ENCODE measurements at regions not wholly inside any gene's neighbourhood (a gene's known extent, or its start where the extent isn't known, plus 50 kb on each side); places are given as distances from the start of the nearest gene placed in this dataset.
"Not testable (repeated sequence)": the region's sequence is repeated elsewhere in the genome, so short reads cannot be mapped to it uniquely, and the experiment has no call there.

DNA sequence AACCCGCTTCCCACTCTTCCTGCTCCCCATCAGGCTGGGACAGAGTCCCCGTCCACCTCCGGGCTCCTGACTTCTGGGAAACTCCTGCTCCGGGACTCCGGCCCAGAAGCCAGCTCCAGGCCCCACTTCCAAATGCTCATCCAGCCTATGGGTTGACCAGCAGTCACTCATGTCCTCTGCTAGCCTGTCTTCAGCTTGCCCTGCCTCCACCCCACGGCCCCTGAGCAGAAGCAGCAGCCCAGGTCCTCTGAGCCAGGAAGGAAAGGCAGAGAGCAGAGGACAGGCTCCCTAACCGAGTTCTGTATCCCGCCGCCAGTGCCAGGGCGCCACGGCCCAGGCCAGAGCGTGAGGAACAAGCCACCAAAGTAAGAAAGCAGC lies 86.4 kb upstream of the ID2 start:
- no peak for DNase-seq

DNA sequence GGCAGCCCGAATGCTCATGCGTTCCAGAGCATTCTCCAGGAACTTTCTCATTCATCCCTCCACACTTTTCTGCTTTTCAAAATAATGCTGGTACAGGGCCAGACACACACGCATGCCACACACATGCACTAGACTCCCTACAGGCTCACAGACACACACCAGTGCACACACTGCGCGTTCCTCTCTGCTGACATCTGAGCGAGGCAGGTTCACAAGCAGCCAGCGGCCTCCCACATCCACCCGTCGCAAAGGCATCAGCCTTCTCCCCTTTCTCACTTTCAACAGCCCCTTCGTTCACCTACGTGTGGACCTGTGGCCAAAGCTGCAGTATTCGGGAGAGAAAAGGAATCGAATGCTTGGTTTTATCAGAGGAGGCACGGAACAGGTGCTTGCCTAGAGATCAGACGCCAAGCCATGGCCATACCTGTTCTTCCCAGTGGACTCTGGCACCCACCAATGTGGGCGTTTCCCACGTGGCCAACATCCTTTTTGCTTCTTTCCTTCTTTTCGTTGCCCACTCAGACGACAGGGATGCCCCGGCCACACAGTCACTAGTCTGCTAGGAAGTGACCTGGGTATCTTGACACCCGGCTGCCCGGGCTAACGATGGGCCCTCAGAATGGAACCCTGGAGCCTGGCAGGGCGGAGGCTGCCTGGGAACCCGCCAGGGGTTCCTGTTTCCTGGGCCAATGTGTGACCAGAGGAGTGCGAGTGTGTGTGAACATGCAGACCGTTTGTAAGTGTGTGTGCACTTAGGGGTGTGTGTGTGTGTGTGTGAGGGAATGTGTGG lies 85.8 kb upstream of the ID2 start:
- DNase-seq: no peak

DNA sequence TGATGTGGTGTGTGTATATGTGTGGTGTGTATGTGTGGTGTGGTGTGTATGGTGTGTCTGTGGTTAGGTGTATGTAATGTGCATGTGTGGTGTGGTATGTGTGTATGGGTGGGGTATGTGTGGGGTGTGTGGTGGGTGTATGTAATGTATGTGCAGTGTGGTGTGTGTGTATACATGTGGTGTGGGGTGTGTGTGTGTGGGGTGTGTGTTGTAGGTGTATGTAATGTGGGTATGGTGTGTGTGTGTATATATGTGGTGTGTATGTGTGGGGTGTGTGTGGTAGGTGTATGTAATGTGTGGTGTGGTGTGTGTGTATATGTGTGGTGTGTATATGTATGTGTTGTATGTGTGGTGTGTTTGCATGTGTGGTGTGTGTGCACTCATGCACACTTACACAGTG lies 84.8 kb upstream of the ID2 start:
- DNase-seq: no peak

DNA sequence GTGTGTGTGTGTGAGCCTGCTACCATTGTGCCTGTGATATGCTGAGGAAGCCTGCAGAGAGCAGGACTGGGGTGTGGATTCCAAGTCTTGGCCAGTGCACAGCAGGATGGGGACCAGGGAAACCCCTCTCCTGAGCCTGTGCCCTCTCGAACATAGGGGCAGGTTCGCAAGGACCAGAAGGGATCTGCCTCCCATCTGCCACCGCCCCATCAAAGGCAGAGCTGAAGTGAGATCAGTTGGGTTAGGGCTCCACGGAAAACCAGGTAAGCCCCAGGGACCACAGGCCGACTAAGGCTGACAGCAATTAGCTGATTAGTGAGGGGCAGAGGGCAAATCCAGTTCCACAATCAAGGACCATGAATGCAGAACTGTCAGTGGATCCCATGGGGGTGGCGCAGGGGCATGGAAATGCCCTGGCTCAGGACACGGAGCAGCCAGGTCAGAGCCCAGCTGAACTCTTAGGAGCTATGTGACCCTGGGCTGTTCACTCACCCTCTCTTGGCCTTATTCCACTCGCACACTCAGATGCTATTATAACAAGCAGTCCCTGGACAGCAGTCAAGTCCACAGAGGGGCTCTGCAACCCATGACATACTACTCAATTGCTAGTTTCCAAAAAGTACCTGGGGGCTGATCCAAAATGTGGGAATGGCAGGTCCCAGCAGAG lies 84.2 kb upstream of the ID2 start:
- no peak for DNase-seq

DNA sequence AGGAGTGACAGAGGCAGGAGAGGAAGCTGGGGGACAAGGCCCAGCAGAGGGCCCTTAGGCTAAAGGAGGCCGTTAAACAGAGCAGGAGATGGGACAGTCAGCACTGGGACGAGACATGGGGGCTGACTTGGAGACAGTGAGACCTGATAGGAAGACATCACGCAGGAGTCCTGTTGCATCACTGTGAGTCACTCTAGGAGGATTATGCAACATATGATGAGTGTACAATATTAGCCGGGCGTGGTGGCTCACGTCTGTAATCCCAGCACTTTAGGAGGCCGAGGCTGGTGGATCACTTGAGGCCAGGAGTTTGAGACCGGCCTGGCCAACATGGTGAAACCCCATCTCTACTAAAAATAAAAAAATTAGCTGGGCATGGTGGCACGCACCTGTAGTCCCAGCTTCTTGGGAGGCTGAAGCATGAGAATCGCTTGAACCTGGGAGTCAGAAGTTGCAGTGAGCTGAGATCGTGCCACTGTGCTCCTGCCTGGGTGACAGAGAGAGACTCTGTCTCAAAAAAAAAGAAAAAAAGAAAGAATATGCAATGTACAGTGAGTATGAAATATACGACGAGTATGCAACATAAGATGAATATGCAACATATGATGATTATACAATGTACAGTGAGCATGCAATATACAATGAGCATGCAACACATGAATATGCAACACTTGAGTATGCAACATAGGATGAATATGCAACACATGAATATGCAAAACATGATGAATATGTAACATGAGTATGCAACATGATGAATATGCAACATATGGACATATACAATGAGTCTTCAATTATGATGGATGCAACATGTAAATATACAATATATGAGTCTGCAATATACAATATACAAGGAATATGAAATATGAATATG lies 83.3 kb upstream of the ID2 start:
- DNase-seq: peak; percentile 15

DNA sequence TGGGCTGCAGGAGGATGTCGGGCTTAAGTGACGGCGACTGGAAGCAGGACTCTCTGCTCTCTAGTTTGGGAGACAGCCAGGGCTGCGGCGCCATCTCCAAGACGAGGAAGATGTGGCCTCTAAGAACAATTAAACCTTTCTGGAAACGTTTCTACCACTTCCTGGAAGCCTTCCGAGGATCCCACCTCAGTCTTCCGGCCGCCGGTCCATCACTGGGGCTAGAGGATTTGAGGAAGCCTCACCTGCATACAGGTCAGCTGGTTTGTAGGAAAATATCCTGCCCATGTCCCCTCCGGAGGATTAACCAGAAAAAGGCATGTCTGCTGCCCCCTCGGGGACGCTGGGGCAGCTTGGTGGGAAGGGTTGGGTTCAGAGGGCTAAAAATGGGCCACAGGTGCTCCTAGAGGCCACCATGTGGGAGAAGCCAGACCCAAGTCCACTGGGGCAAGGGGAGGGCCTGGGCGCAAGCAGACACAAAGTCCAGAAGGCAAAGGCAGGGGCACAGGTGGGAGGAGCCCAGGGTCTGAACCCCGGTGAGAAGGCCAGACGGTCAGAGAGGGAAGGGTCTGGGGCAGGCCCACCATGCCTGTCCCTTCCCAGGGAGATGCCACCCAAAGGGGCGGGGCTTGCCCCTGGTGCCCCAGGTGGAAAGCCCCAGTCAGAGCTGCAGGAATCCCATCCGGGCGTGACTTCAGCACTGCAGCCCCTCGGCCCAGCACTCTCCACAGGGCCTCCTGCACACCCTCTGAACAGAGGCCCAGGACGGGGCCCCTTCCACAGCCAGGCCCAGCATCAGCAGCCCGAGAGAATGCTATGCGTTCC lies 82.2 kb upstream of the ID2 start:
- no peak for DNase-seq

DNA sequence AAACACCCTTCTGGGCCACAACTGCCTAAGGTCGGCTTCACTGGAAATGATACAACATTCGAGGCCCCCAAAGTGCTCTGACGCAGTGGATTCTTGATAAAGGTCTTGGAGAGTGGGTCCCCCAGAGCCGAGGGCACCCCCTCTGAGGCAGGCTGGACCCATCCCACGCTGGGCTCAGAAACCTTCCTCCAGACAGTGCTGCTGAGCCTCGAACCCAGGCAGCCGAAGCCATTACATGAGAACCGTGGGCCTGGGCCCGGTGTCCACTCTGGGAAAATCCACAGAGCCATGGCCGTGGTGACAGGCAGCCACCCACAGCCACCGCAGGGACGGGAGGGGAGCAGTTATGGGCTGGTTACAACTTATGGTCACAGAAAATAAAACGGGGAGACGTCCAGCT lies 81.4 kb upstream of the ID2 start:
- no peak for DNase-seq

DNA sequence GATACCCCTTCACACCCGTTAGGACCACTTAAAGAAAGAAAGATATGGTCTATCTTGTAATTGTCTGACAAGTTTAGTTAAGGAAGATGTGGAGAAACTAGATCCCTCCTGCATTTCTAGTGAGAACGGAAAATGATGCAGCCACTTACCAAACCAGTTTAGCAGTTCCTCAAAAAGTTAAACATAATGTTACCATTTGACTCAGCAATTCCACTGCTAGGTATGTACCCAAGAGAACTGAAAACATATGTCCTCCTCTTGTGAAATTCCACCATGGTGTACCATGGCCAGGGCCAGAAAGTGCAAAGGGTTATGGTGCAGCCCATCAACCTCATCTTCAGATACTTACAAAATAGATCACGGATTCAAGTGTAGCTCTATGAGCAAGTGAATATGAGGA lies 79.0 kb upstream of the ID2 start:
- DNase-seq: peak; percentile 71

DNA sequence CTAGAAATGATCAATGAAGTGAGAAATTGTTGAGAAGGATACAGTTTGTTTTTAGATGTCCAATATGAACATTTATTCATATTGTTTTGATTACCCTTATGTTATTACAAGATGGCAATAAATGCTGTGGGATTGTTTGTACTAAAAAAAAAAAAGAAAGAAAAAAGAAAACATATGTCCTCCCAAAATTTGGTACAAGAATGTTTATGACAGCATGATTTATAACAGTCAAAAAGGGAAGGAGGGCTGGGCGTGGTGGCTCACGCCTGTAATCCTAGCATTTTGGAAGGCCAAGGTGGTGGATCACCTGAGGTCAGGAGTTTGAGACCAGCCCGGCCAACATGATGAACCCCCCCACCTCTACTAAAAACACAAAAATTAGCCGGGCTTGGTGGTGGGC lies 78.5 kb upstream of the ID2 start:
- DNase-seq: not testable (repeated sequence)

DNA sequence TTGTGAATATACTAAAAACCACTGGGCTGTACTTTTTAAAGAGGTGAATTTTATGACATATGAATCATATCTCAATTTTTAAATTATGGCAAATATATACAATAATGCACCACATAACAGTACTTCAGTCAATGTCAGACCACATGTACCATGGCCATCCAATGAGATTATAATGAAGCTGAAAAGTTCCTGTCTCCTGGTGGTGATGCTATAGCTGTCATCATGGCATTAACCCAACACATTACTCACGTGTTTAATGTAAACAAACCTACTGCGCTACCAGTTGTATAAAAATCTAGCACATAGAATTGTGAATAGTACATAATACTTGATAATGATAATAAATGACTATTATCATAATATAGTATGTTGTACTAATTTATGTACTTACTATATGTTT lies 77.6 kb upstream of the ID2 start:
- DNase-seq: peak; percentile 11

DNA sequence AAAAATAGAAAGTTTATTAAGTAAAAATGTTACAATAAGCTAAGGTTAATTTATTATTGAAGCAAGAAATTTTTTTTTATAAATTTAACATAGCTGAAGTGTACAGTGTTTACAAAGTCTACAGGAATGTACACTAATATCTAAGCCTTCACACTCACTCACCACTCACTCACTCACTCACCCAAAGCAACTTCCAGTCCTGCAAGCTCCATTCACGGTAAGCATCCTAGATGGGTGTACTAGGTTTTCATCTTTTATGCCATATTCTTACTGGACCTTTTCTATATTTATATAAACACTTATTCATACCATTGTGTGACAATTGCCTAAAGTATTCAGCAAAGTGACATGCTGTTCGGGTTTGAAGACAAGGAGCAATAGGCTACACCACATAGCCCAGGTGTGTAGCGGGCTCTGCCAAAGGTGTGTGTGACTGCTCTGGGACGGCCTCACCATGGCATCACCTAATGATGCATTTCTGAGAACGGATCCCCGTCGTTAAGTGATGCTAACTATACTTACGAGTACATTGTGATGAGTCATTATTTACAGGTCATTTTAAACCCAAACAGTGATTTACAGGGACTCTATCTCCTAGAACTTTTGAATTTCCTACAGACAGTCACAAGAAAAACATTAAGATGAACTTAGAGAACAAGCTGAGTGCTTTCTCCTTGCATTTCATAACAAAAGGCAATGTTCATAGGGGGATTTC lies 76.3 kb upstream of the ID2 start:
- DNase-seq: peak; percentile 79

DNA sequence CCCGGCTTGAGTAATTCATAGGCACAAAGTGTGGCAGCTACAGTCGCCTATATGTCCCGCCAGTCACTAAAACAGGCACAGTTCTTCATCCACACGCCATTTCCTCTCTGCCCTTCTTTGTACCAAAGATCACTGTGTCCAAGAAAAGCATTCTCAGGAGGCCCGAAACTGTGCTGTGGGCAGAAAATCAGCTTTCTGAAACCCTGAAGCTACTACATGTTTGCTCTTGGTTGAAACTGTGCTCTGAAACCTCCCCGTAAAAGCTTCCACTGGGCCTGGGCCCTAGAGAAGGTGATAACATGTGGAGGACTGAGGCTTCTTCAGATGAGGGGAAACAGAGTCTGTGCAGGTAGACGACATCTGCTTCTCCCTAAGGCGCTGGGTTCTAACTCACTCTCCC lies 75.6 kb upstream of the ID2 start:
- DNase-seq: no peak

DNA sequence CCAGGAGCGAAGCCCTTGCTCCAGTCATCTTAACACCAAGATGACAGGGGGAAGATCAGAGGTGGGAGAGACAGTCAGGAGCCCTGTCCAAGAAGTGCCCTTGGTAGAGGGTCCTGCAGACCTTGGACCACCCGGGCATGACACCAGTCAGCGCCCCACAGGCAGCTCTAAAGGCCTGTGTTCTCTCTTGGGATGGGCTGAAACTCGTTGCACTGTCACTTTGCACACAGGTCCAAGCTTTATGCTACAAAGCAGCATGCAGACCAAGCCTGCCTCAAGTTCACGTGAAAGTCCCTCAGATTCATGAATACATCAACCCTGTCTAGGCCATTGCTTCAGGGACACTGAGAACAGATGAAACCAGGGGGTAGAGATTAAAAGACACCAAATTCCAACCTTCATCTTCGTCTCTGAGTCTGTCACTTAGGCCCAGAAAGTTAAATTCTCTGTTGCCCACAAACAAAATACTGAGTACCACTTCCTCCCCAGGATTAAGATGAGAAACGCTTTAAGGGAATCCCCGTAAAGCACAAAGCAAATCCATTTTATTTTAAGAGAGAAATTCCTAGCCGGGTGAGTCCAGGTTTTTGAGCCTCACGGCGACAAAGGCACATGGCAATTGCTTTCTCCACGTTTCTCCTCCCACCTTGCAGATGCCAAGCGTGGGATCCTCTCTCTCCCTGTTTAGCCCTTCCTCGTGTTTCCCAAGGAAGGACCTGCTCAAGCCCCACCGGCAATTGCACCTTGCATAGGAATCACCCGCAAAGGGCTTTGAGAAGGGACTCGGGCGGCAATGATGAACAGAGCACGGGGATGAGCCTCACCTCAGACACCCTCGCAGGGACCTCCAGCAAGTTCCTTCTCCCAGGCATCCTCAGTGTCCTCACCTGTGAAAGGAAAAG lies 75.0 kb upstream of the ID2 start:
- DNase-seq: no peak

DNA sequence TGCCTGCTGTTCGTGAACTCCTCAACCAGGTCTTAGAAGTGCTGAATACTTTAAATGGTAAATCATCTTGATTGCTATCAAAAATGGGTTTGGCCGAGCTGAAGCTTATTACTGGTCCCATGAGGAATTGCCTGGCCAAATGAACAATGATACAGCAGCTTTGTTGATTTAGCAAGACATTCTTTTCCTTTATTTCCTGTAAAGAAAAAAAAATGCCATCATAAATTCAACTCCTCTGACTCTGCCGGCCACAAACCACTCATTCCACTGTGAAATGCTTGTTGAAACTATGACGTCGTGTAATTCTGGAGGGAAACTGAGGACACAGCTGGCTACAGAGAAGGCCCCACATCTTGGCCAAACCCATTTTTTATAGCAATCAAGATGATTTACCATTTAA lies 74.2 kb upstream of the ID2 start:
- peak; percentile 9 for DNase-seq

DNA sequence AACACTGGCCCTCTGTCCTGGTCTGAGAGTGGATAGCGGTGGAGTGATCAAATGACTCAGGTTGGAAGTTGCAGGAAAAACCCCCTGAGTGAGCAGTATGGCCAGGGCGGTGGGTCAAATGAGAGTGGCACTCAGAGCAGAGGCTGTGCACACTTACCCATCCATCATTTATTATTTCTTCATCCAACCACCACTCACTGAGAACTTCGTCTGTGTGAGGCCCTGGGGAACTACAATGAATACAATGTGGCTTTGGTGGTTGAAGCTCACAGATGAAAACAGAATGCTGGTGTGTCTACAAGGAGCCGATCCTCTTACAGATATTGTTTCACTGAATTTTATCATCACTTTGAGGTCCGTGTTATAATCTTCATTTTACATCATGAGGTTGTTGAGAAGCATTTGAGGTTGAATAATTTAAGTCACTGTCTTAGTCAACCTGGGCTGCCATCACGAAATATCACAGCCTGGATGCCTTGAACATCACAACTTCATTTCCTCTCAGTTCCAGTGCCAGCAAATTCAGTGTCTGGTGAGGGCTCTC lies 73.4 kb upstream of the ID2 start:
- DNase-seq: no peak

DNA sequence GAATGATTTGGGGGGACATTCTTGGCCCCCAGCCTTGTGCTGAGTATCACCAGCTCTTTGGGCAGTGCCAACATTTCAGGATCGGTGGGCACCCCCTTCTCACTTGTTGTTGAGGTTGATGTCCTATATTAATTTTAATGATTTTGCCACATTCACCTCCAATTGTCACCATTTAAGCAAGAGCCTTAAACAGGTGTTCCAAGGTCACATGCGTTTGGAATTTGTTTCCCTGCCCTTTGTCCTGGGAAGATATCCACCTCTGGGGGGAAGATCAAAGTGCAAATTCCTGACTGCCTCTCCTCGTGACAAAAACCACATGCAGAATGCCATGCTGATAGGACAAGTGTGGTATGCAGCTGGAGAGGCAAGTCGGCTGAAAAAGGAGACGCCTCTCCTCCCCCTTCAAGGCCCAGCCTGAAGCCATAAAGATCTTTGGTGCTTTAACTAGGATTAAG lies 72.5 kb upstream of the ID2 start:
- no peak for DNase-seq

DNA sequence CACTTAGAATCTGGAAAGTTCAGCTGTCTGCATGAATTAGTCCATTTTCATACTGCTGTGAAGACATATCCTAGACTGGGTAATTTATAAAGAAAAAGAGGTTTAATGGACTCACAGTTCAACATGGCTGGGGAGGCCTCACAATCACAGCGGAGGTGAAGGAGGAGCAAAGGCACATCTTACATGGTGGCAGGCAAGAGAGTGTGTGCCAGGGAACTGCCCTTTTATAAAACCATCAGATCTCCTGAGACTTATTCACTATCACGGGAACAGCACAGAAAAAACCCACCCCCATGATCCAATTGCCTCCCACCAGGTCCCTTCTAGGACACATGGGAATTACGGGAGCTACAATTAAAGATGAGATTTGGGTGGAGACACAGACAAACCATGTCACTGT lies 71.1 kb upstream of the ID2 start:
- not testable (repeated sequence) for DNase-seq

DNA sequence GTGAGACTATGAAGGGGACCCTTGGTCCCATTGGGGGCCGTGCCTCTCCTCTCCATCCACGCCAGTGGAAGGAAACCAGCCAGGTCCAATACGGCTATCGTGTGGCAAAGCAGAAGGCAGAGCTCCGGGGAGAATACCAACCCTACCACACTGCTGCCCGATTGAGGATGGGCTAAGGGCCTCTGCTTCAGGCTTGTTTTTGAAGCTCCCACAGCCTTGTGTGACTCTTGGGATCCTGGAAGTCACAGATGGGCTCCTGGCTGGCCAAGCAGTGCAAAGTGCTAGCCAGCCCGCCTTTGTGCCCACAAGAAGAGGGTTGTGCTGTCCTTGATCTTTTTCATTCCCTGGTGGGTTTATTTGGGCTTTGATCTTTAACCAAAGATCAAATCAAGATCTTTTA lies 70.6 kb upstream of the ID2 start:
- DNase-seq: no peak

DNA sequence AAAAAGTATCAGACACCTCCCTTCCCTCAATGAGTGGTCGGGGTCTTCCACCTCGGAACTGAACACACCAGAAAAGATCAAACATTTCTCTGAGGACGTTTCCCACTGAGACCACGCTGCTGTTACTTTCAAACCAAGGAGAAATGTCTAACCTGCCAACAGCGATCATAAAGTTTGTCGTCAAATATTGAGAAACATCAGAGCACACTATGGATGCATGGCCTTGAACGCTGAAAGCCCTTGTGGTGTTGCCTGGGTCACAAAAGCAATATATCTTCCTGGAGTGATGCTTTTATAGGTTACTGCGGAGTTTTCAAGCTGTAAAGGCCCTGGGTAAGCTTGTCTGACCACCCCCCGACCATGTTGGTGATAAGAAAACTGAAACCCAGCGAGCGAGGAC lies 70.2 kb upstream of the ID2 start:
- DNase-seq: no peak

DNA sequence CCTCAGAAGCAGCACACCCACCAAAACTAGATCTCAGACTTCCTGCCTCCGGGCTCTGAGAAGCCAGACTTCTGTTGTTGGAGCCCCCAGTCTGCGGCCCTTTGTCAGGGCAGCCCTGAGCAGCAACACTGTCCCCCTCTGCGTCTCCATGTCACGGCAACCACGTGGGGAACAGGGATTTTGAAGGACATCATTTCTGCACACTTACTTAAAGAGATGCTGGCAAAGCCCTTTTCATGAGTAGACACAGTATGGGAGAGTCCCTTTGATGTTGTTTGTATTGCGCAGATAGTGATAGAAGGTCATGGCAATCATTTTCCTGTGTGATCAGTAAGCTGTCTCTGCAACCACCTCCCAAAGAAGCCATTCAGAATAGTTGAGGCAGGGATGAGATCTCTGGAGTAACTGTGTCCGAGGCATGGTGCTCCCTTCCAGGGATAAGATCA lies 69.1 kb upstream of the ID2 start:
- no peak for DNase-seq

Measured in DMS53 (cell line).